B cell (primary cell): ENCODE measurements at regions not wholly inside any gene's neighbourhood (a gene's known extent, or its start where the extent isn't known, plus 50 kb on each side); places are given as distances from the start of the nearest gene placed in this dataset.

Source experiments
- ATAC-seq: fragments of 200-7000 bp; cut with Tn5 transposase; one replicate; pipeline ENCODE4 v1.10.0; 2021; ENCODE audit warnings: low read depth, mild to moderate bottlenecking, moderate number of reproducible peaks, moderate library complexity
- CTCF ChIA-PET: fragments of 350-600 bp; sonication (Branson Sonifier 250); formaldehyde crosslinking; loops from one replicate; lab custom pipeline; 2021; ENCODE audit warnings: antibody characterized with exemption, inconsistent platforms; lab: Charles Lee
- POLR2A ChIA-PET: fragments of 350-600 bp; sonication (Branson Sonifier 250); formaldehyde crosslinking; loops from one replicate; lab custom pipeline; 2021; ENCODE audit warnings: antibody characterized with exemption; lab: Charles Lee
- DNase-seq: peaks from one replicate; pipeline ENCODE4 v3.0.0; 2013
- H2AFZ ChIP-seq: 2 replicates; pipeline ENCODE4 v1.6.1; 2012; ENCODE audit warnings: mild to moderate bottlenecking, low read depth, low read length; ENCODE audit not compliant: insufficient read depth, poor library complexity, severe bottlenecking
- H3K27ac ChIP-seq, 2 donors: 1 replicate in 1 of 2; 2 replicates in 1 of 2; pipeline ENCODE4 v1.5.1; 2012 to 2013; ENCODE audit warnings: low read length in 2 of 2, mild to moderate bottlenecking in 2 of 2, moderate library complexity in 1 of 2
- H3K27me3 ChIP-seq, 4 experiments: fragments of 200-600 bp in 1 of 4; sonication (generic) in 1 of 4; replicated peaks in 1 of 4; 1 replicate in 2 of 4; 2 replicates in 2 of 4; pipeline versions ENCODE4 v1.6.1 to v1.7.0; 2013 to 2016; ENCODE audit warnings: low read length in 3 of 4, mild to moderate bottlenecking in 2 of 4, mixed read lengths in 1 of 4, moderate library complexity in 1 of 4; ENCODE audit not compliant: insufficient read depth in 4 of 4, control insufficient read depth in 3 of 4; ENCODE audit errors: control extremely low read depth in 1 of 4
- H3K36me3 ChIP-seq, 2 experiments: replicated peaks in 1 of 2; 1 replicate in 1 of 2; 2 replicates in 1 of 2; pipeline versions ENCODE4 v1.6.1 to v1.7.1; 2013; ENCODE audit warnings: low read length in 1 of 2; ENCODE audit not compliant: insufficient read depth in 2 of 2, control insufficient read depth in 1 of 2; ENCODE audit errors: control extremely low read depth in 1 of 2, extremely low read depth in 1 of 2
- H3K4me1 ChIP-seq, 2 donors: fragments of 200-600 bp in 1 of 2; sonication (generic) in 1 of 2; 1 replicate in 1 of 2; 2 replicates in 1 of 2; pipeline versions ENCODE4 v1.5.1 to v1.6.1; 2013 to 2017; ENCODE audit warnings: low read length in 2 of 2; ENCODE audit not compliant: control insufficient read depth in 2 of 2, insufficient read depth in 2 of 2
- H3K4me2 ChIP-seq: replicated peaks from 2 replicates; pipeline ENCODE3; 2012; ENCODE audit warnings: mild to moderate bottlenecking, low read depth, low read length; ENCODE audit not compliant: poor library complexity, severe bottlenecking
- H3K4me3 ChIP-seq, 5 experiments: fragments of 200-600 bp in 1 of 5; sonication (generic) in 1 of 5; 1 replicate in 3 of 5; 2 replicates in 2 of 5; pipeline versions ENCODE4 v1.5.1 to v1.7.0; 2011 to 2016; ENCODE audit warnings: low read length in 4 of 5, mild to moderate bottlenecking in 4 of 5, low read depth in 2 of 5, control low read depth in 1 of 5, moderate library complexity in 1 of 5; ENCODE audit not compliant: insufficient read depth in 1 of 5; ENCODE audit errors: control extremely low read depth in 1 of 5, extremely low read depth in 1 of 5
- H3K79me2 ChIP-seq: fragments of 200-600 bp; sonication (generic); one replicate; pipeline ENCODE4 v1.6.0; 2016; ENCODE audit warnings: low read length; ENCODE audit not compliant: control insufficient read depth, insufficient read depth
- H3K9ac ChIP-seq: fragments of 200-600 bp; sonication (generic); 2 replicates; pipeline ENCODE4 v1.6.1; 2017; ENCODE audit warnings: mild to moderate bottlenecking, low read length, moderate library complexity
- H3K9me3 ChIP-seq, 3 donors: one replicate each; pipeline versions ENCODE4 v1.6.1 to v1.7.1; 2013; ENCODE audit warnings: low read length in 2 of 3; ENCODE audit not compliant: control insufficient read depth in 2 of 3, insufficient read depth in 1 of 3; ENCODE audit errors: control extremely low read depth in 1 of 3
- H4K20me1 ChIP-seq: 2 replicates; pipeline ENCODE4 v1.6.0; 2012; ENCODE audit warnings: mild to moderate bottlenecking, low read length; ENCODE audit not compliant: insufficient read depth, control insufficient read depth, poor library complexity, severe bottlenecking
- H3K27ac Mint-ChIP-seq: one replicate; pipeline ENCODE4 v1.8.0; 2021; ENCODE audit warnings: mixed read lengths
- H3K27me3 Mint-ChIP-seq: one replicate; pipeline ENCODE4 v1.8.0; 2021; ENCODE audit warnings: mixed read lengths
- H3K4me1 Mint-ChIP-seq: one replicate; pipeline ENCODE4 v1.8.0; 2021; ENCODE audit warnings: mixed read lengths
- H3K4me3 Mint-ChIP-seq: one replicate; pipeline ENCODE4 v1.8.0; 2021; ENCODE audit warnings: mixed read lengths
- H3K9me3 Mint-ChIP-seq: one replicate; pipeline ENCODE4 v1.8.0; 2022; ENCODE audit warnings: mixed read lengths; ENCODE audit not compliant: insufficient read depth
- CTCF ChIP-seq: fragments of 200-600 bp; IDR thresholded peaks from one replicate; pipeline ENCODE4 v1.8.0; 2022; ENCODE audit warnings: antibody characterized with exemption, mild to moderate bottlenecking
- EZH2 ChIP-seq: IDR thresholded peaks from 2 replicates; pipeline ENCODE4 v1.6.1; 2012; ENCODE audit warnings: borderline replicate concordance, low read depth, mild to moderate bottlenecking, moderate library complexity, low read length; ENCODE audit not compliant: insufficient read depth, poor library complexity, severe bottlenecking
- WGBS: methylation state at CpG from one replicate; pipeline ENCODE4 v1.1.5; 2013; ENCODE audit warnings: missing lambda C conversion rate; ENCODE audit not compliant: insufficient coverage; 5-methylcytosine and 5-hydroxymethylcytosine counted together
- intact Hi-C: fragments of 100-400 bp; cut with micrococcal nuclease; formaldehyde crosslinking; loops from one replicate; pipeline ENCODE4 v1.10.0; 2022

DNA sequence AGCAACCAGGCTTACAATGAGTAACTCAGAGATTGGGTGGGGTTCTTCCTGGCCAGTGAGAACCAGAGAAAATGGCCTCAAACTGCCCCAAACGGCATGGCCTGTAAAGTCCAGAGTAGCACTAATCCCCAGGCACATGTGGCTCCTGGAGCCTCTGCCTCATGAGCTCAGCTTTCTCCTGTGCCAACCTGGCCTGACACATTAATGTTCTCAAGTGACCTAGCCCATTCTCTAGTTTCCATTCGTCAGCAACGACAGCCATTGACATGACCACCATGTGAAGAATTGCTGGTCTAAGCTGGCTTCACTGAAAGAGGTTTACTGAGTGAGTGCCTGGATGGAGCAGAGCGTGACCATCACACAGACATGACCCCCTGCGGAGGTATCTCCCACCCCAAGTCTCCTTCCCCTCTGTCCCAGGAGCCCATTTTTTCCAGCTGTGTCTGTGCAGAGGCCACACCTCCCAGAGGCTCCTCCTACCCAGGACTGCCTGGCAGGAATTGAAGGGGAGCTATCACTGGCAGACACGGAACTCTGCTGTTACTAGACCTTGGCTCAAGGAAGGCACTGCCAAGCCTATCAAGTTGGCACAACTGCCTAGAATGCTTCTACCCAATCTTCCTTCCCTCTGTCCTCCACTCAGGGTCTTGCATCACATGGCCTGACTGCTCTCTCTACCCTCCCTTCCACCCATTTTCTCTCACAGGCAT lies 59.0 kb upstream of the BOD1 start:
- Histone ChIP-seq H3K4me1 (peaks cover 7% of the 10 kb centered on the region in 2 donors), H2AFZ (no peak overlapping the region), H3K36me3 (no peaks in the 10 kb centered on the region), H3K4me3 (no peak overlapping the region), H3K27ac (no peak overlapping the region), H4K20me1 (no peaks in the 10 kb centered on the region), H3K9me3 (peaks cover 1 to 21% (median 9%) of the 10 kb centered on the region in 3 donors), H3K9ac (no peak overlapping the region), H3K27me3 (no peaks in the 10 kb centered on the region), H3K79me2 (no peaks in the 10 kb centered on the region), H3K4me2 (no peak overlapping the region)
- ChIA-PET POLR2A (no interaction called here), CTCF (interaction anchor here (1.0 kb wide), 1 partner anchor 14 kb away, joined by 3 read pairs; no protein-coding TSS in a partner anchor)
- Mint-ChIP-seq H3K4me1 (peaks cover 26% of the 10 kb centered on the region), H3K27me3 (no peaks in the 10 kb centered on the region), H3K9me3 (peaks cover 1% of the 10 kb centered on the region), H3K4me3 (no peak overlapping the region), H3K27ac (no peak overlapping the region)
- no peak for TF ChIP-seq CTCF
- no peak for TF ChIP-seq EZH2
- intact Hi-C loops = no loop called here
- 93% methylated on average over 4 of the region's 6 CpGs for whole genome bisulfite sequencing
- DNase-seq (no peak), ATAC-seq (no peak)

GRCh38 chr5:173676375-173676774 lies 59.9 kb upstream of the BOD1 start:
- intact Hi-C loops = no loop called here
- H3K4me2 ChIP-seq = no peak overlapping the region
- H3K4me3 ChIP-seq = no peak overlapping the region
- ATAC-seq = no peak
- H3K79me2 ChIP-seq = no peaks in the 10 kb centered on the region
- TF ChIP-seq CTCF = no peak
- TF ChIP-seq EZH2 = no peak
- no peak overlapping the region for H3K9ac ChIP-seq
- Mint-ChIP-seq H3K4me3 (no peak overlapping the region), H3K4me1 (peaks cover 34% of the 10 kb centered on the region), H3K9me3 (peaks cover 1% of the 10 kb centered on the region), H3K27me3 (no peaks in the 10 kb centered on the region), H3K27ac (peak overlapping the region; percentile 20)
- 95% methylated on average over 2 of the region's 2 CpGs for WGBS
- H2AFZ ChIP-seq = no peak overlapping the region
- no peak for DNase-seq
- H4K20me1 ChIP-seq = no peaks in the 10 kb centered on the region
- no peaks in the 10 kb centered on the region for H3K27me3 ChIP-seq
- ChIA-PET POLR2A (no interaction called here), CTCF (interaction anchor here (1.4 kb wide), 1 partner anchor 231 kb away, joined by 3 read pairs; no protein-coding TSS in a partner anchor)
- no peak overlapping the region for H3K27ac ChIP-seq
- peaks cover 15 to 17% of the 10 kb centered on the region in 2 donors for H3K4me1 ChIP-seq
- H3K36me3 ChIP-seq = no peaks in the 10 kb centered on the region
- H3K9me3 ChIP-seq = peaks cover 1 to 21% (median 9%) of the 10 kb centered on the region in 3 donors
